ENCODE measurements at regions not wholly inside any gene's neighbourhood (a gene's known extent, or its start where the extent isn't known, plus 50 kb on each side); places are given as distances from the start of the nearest gene placed in this dataset.
"Not testable (repeated sequence)": the region's sequence is repeated elsewhere in the genome, so short reads cannot be mapped to it uniquely, and the experiment has no call there.

GRCh38 chr10:60629332-60629731, 148.9 kb upstream of the CDK1 start:
- no peak for ATAC-seq

DNA sequence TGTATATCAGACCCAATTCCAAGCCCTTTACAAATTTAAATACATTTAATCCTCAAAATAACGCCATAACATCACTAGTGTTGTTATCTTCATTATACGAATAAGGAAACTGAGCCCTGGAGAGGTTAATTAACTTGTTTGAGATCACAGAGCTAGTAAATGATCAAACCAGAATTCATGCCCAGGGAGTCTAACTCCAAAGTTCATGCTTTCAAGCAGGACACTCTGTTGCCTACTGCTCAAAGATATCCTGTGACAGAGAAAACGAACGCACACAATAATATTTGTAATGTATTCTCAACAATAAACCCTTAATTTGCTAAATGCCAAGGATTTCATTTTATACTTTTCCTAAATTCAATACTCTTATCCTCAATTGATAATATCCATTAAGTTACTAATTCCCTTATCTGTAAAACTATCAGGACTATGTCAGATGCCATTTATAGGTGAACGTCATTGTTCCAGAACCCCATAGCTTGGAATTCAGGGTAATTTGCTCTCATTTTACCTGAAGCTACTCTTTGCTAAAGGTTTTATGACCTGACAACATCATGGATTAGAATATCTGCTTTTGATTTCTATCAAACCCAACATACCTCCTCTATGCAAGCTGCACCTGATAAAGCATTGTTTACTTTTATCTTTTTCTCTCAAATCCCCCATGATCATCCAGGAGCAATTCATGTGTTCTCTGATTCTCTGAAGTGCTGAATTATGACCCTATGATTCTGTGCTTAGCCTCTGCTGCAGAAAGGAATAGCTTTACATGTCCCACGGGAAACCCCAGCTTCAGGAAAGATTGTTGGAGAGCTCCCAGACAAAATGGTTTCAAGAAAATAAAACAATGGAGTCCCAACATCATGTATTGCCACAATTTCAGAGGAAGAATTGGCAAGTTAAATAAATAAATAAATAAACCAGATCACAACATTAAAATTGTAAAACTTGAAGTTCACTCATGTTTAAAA, 150.2 kb upstream of the CDK1 start:
- DNase-seq (ENCODE audit: low spot score) (no peak), ATAC-seq (no peak)
- intact Hi-C loops (cut with DNase I), result no loop called here

More at GRCh38 chr10:60629332-60629731, 148.9 kb upstream of the CDK1 start:
- intact Hi-C loops (cut with DNase I), result no loop called here
- no peak for DNase-seq (ENCODE audit: low spot score)

DNA sequence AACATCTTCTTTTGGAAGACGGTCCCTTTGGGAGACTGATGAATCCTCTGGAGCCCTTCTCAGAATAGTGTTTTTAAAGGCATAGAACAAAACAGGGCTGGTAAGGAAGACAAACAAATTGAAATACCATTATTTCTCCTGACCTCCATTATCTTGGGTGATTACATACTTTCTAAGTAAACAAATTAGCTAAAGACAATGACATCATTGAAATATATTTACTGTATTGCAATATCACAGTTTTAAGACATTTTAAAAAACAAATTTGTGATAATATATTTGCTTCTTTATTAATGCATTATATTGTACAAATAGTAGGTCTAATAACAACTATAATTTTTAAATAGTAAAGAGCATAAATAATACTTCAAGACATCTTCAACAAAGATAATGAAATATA, 152.2 kb upstream of the CDK1 start:
- intact Hi-C loops (cut with DNase I), result no loop called here
- ATAC-seq (no peak), DNase-seq (ENCODE audit: low spot score) (no peak)

DNA sequence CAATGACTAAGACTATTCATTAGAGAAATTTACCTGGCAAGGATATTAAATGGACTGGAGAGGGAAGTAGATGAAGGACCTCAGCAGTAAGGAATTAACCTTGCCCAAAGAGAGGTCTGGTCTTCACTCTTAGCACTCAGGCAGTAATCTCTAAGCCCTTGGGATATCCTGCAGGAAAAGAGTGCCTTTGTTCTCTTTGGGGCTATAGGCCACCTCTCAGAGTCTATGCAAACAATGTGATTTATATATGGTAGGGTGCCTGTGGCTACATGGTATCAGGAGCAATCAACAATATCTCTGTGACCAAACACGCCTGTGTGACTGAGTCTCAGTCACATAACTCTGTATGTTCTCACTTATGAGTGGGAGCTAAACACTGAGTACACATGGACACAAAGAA, 154.7 kb upstream of the CDK1 start:
- ATAC-seq, result no peak
- intact Hi-C loops (cut with DNase I), result no loop called here
- DNase-seq (ENCODE audit: low spot score), result no peak

DNA sequence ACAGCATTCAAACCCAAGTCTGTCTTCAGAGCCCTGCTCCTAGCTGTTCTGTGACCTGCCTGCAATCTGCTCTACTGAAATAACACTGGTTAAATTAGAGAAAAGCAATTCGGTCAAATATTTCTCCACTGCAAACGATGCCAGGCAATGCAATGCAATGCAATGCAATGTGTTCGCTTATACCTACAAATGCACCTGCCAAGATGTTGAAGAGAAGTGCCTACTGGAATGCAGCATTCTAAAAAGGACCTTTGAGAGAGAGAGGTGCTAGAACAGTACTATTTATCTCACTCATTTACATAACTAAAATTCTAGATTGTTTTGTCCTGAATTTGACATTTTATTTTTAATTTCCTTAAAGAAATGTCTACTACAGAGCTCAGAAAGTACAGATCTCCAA, 157.3 kb upstream of the CDK1 start:
- intact Hi-C loops (cut with DNase I), result no loop called here
- DNase-seq (ENCODE audit: low spot score) (no peak), ATAC-seq (no peak)

DNA sequence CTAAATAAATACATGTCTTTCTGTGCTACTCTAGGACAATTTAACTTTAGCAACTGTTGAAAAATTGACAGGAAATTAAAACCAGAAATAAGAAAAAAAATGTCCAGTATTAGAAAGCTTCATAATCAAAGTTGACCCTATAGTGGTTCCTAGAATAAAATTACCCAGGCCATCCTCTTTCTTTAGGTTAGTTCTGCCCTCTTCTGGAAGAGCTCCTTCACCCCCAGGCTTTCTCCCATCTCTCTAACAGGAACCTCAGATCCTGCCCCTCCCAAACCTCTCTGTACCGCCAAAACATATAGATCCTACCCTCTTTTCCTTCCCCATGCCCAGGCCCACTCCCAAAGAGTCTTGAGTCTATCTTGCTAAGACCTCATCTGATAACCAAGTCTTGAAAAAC, 159.4 kb upstream of the CDK1 start:
- no peak for DNase-seq (ENCODE audit: low spot score)
- no peak for ATAC-seq
- intact Hi-C loops (cut with DNase I), result no loop called here

- intact Hi-C loops (cut with DNase I), result no loop called here
- no peak for ATAC-seq
- DNase-seq (ENCODE audit: low spot score), result no peak
Observed at GRCh38 chr10:60615541-60615940, 162.7 kb upstream of the CDK1 start.

GRCh38 chr10:60614363-60614762, 163.9 kb upstream of the CDK1 start:
- ATAC-seq (no peak), DNase-seq (ENCODE audit: low spot score) (no peak)
- intact Hi-C loops (cut with DNase I), result no loop called here

DNA sequence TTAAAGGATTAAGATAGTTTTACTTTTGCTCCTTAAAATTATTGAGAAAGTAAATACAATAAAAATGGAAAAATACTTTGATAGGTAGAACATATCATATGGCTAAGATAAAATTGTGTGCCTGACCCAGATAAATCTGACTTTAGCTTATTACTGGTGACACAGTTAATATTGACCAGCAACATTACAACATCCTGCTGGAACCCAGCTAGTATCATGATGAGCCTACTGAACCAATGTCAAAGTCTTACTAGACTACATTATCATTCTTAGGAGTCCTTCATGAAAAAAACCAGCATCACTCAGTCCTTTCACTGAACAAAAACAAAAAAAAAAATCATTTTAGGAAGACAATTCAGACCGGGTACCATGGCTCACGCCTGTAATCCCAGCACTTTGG, 164.8 kb upstream of the CDK1 start:
- ATAC-seq (no peak), DNase-seq (ENCODE audit: low spot score) (no peak)
- intact Hi-C loops (cut with DNase I), result no loop called here

- DNase-seq (ENCODE audit: low spot score), result no peak
- ATAC-seq, result no peak
- intact Hi-C loops (cut with DNase I), result no loop called here
Observed at GRCh38 chr10:60611291-60611747, 167.0 kb upstream of the CDK1 start.

- intact Hi-C loops (cut with DNase I), result no loop called here
- no peak for ATAC-seq
- no peak for DNase-seq (ENCODE audit: low spot score)
Observed at GRCh38 chr10:60607372-60607771, 170.9 kb upstream of the CDK1 start.

DNA sequence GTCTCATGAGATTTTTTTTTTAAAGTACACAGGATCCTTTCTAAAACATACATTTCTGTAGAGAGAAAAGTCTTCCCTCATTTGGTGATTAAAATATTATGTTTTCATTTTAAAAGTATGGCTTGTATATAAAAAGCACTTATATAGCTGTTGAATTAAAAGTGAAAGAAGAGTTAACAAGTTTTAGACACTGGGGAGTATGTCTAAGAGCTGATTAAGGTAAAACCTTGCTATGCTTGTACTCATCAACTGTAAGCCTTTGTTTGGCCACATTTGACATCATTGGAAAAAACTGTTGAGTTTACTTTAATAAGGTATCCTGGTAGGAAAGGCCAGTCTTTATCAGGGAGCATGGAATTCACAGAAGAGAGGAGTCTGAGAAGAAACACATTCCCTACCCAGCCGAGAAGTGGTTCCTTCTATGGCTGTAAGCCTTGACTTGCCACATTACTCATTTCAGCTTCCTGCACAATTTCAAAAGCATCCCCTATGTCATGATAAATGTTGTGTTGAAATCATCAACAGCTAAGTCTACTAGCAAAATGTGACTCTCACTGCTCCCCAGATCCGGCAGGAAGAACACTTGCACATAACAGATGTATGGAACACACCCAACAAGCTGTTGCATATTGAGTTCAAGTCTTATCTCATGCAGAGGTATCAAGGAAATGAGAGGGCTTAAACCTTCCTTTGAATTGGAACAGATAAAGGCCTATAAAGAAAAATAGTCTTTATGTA, 171.8 kb upstream of the CDK1 start:
- DNase-seq (ENCODE audit: low spot score) (no peak), ATAC-seq (no peak)
- intact Hi-C loops (cut with DNase I), result no loop called here

GRCh38 chr10:60605476-60605875, 172.8 kb upstream of the CDK1 start:
- intact Hi-C loops (cut with DNase I), result no loop called here
- ATAC-seq, result no peak
- no peak for DNase-seq (ENCODE audit: low spot score)

GRCh38 chr10:60604342-60604741, 173.9 kb upstream of the CDK1 start:
- intact Hi-C loops (cut with DNase I), result no loop called here
- DNase-seq (ENCODE audit: low spot score), result no peak
- ATAC-seq, result no peak

GRCh38 chr10:60597513-60597912, 180.8 kb upstream of the CDK1 start:
- DNase-seq (ENCODE audit: low spot score) (no peak), ATAC-seq (no peak)
- intact Hi-C loops (cut with DNase I), result no loop called here

DNA sequence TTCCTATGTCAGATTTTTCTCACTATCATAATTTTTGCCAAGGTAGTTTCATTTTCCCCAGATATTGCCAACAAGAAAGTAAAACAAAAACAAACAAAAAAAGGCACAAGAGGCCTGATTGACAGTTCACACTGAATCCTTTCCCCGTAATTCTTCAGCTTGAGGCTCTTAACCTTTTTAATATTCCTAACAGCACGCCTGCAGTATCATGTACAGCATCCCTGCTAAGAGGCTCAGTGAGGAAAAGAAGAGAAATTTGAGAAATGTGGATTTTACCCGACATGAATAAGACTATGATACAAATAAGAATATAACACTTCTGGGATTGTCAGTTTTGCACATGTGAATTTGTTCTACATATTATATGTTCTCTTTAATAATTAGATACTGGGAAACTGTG, 182.4 kb upstream of the CDK1 start:
- intact Hi-C loops (cut with DNase I), result no loop called here

DNA sequence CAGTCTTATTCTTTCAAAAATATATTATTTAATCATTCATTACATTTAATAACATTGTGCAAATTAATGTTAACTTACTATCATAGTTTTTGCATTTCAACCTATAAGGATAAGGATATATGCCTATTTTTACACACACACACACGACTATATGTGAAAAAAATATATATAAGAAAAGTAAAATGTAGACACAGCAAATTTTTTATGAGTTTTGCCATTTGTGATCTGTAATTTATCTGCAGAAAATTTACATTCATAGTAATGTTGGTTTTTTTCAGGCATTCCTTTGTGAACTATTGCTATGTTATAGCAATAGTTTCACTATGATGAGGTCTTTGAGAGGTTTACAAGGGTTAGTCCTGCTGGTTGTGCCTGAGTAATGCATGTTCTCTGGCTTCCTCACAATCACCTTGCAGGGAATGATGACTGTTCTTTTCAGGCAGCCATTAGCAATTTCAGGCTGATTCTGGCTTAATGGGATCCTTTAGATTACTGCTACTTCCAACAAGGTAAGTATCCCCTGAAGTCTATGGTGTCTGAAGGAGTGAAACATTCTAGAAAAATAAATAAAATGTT, 183.7 kb upstream of the CDK1 start:
- DNase-seq (ENCODE audit: low spot score) (no peak), ATAC-seq (no peak)
- intact Hi-C loops (cut with DNase I), result no loop called here

More for the DNA sequence above, 182.4 kb upstream of the CDK1 start:
- DNase-seq (ENCODE audit: low spot score) (no peak), ATAC-seq (no peak)

DNA sequence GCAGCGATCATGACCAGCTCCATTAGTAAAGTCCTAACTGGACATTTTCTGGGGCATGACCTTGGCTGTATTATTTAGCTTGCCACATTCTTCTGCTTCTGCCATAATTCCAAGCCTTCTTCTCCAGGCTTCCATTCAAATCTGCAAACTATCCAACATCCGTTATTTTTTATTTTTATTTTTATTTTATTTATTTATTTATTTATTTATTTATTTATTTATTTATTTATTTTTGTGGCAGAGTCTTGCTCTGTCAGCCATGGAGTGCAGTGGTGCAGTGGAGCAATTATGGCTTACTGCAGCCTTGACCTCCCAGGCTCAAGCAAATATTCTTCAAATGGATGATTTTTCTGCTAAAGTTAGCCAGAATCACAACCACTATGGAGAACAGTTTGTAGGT, 187.2 kb upstream of the CDK1 start:
- intact Hi-C loops (cut with DNase I), result no loop called here
- DNase-seq (ENCODE audit: low spot score) (no peak), ATAC-seq (no peak)

GRCh38 chr10:60589376-60589775, 188.9 kb upstream of the CDK1 start:
- ATAC-seq, result no peak

DNA sequence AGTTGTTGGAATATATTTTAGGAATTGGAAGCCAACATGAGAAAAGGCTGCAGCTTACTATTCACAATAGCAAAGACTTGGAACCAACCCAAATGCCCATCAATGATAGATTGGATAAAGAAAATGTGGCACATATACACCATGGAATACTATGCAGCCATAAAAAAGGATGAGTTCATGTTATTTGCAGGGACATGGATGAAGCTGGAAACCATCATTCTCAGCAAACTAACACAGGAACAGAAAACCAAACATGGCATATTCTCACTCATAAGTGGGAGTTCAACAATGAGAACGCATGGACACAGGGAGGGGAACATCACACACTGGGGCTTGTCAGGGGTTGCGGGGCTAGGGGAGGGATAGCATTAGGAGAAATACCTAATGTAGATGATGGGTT, 192.1 kb upstream of the ANK3 start:
- DNase-seq (ENCODE audit: low spot score); intact Hi-C loops (cut with DNase I); ATAC-seq: not testable (repeated sequence)

More at GRCh38 chr10:60589376-60589775, 188.9 kb upstream of the CDK1 start:
- intact Hi-C loops (cut with DNase I), result no loop called here
- DNase-seq (ENCODE audit: low spot score), result no peak
